Right hindlimb (tissue), 1 donor: ENCODE measurements at regions not wholly inside any gene's neighbourhood (a gene's known extent, or its start where the extent isn't known, plus 50 kb on each side); places are given as distances from the start of the nearest gene placed in this dataset.
"Not testable (repeated sequence)": the region's sequence is repeated elsewhere in the genome, so short reads cannot be mapped to it uniquely, and the experiment has no call there.

Experiments
- DNase-seq: peaks from one replicate; pipeline ENCODE4 v3.0.0-alpha.2; 2018

- not testable (repeated sequence) for DNase-seq
These were observed 117.4 kb upstream of the SYT13 start for GRCh38 chr11:45403521-45403920.

- no peak for DNase-seq
These were observed 116.0 kb upstream of the SYT13 start for GRCh38 chr11:45402049-45402630.

GRCh38 chr11:45400591-45400990 lies 114.5 kb upstream of the SYT13 start:
- DNase-seq: no peak

GRCh38 chr11:45399166-45399565 lies 113.0 kb upstream of the SYT13 start:
- no peak for DNase-seq

GRCh38 chr11:45398325-45398724 lies 112.2 kb upstream of the SYT13 start:
- DNase-seq: no peak

- DNase-seq: no peak
These were observed 110.3 kb upstream of the SYT13 start for GRCh38 chr11:45396394-45396793.

- DNase-seq: no peak
These were observed 109.8 kb upstream of the SYT13 start for GRCh38 chr11:45395947-45396346.

GRCh38 chr11:45395421-45395820 lies 109.3 kb upstream of the SYT13 start:
- DNase-seq: no peak

GRCh38 chr11:45394294-45395085 lies 108.3 kb upstream of the SYT13 start:
- no peak for DNase-seq

- no peak for DNase-seq
These were observed 107.7 kb upstream of the SYT13 start for GRCh38 chr11:45393826-45394225.

GRCh38 chr11:45393334-45393733 lies 107.2 kb upstream of the SYT13 start:
- no peak for DNase-seq

- no peak for DNase-seq
These were observed 106.5 kb upstream of the SYT13 start for GRCh38 chr11:45392591-45393091.

- no peak for DNase-seq
These were observed 106.0 kb upstream of the SYT13 start for GRCh38 chr11:45392154-45392553.

- DNase-seq: no peak
These were observed 105.2 kb upstream of the SYT13 start for GRCh38 chr11:45391168-45391850.

GRCh38 chr11:45390407-45390806 lies 104.3 kb upstream of the SYT13 start:
- DNase-seq: no peak

GRCh38 chr11:45388472-45388871 lies 102.3 kb upstream of the SYT13 start:
- DNase-seq: no peak

GRCh38 chr11:45387885-45388284 lies 101.7 kb upstream of the SYT13 start:
- not testable (repeated sequence) for DNase-seq

GRCh38 chr11:45386972-45387371 lies 100.8 kb upstream of the SYT13 start:
- no peak for DNase-seq

GRCh38 chr11:45385844-45386243 lies 99.7 kb upstream of the SYT13 start:
- no peak for DNase-seq

GRCh38 chr11:45385423-45385822 lies 99.3 kb upstream of the SYT13 start:
- DNase-seq: no peak

GRCh38 chr11:45384711-45385241 lies 98.6 kb upstream of the SYT13 start:
- DNase-seq: no peak

GRCh38 chr11:45384016-45384415 lies 97.9 kb upstream of the SYT13 start:
- DNase-seq: no peak

GRCh38 chr11:45383224-45383623 lies 97.1 kb upstream of the SYT13 start:
- peak; percentile 70 for DNase-seq
